Transverse colon (tissue), 4 donors: ENCODE measurements at regions not wholly inside any gene's neighbourhood (a gene's known extent, or its start where the extent isn't known, plus 50 kb on each side); places are given as distances from the start of the nearest gene placed in this dataset.

Source experiments
- DNase-seq: peaks from one replicate; pipeline ENCODE4 v3.0.0-alpha.2; 2019
- H3K27ac ChIP-seq, 4 donors: fragments of 200-600 bp; sonication (generic); 2 replicates each; pipeline ENCODE4 v1.5.1; 2016 to 2018; ENCODE audit warnings: inconsistent platforms in 4 of 4
- H3K27me3 ChIP-seq: fragments of 200-600 bp; sonication (generic); 2 replicates; pipeline ENCODE4 v1.5.1; 2017; ENCODE audit warnings: inconsistent platforms
- H3K36me3 ChIP-seq, 4 donors: fragments of 200-600 bp; sonication (generic); 2 replicates each; pipeline ENCODE4 v1.5.1; 2017 to 2019; ENCODE audit warnings: inconsistent platforms in 4 of 4
- H3K4me1 ChIP-seq, 4 donors: fragments of 200-600 bp; sonication (generic); 2 replicates each; pipeline ENCODE4 v1.5.1; 2017 to 2020; ENCODE audit warnings: inconsistent platforms in 4 of 4
- H3K4me3 ChIP-seq, 4 donors: fragments of 200-600 bp; sonication (generic); 1 replicate in 1 of 4; 2 replicates in 3 of 4; pipeline versions ENCODE4 v1.5.1 to v1.6.1; 2017 to 2019; ENCODE audit warnings: inconsistent platforms in 4 of 4
- H3K9me3 ChIP-seq, 2 donors: fragments of 200-600 bp; sonication (generic); 2 replicates each; pipeline ENCODE4 v1.5.1; 2017 to 2019; ENCODE audit warnings: inconsistent platforms in 2 of 2
- EP300 ChIP-seq: sonication (generic); formaldehyde crosslinking; IDR thresholded peaks from one replicate; pipeline ENCODE4 v1.6.1; 2017; ENCODE audit warnings: antibody characterized with exemption, low read depth
- POLR2A ChIP-seq: fragments of 450-650 bp; IDR thresholded peaks from one replicate; pipeline ENCODE4 v1.6.1; 2016; ENCODE audit warnings: antibody characterized with exemption, mild to moderate bottlenecking, moderate library complexity
- POLR2AphosphoS5 ChIP-seq, 3 donors: sonication (generic); formaldehyde crosslinking; IDR thresholded peaks; one replicate each; pipeline ENCODE4 v1.6.1; 2016; ENCODE audit warnings: antibody characterized with exemption in 3 of 3
- WGBS, 2 donors: methylation state at CpG; one replicate each; pipeline ENCODE4 v1.1.5; 2018; ENCODE audit warnings: low coverage in 1 of 2; 5-methylcytosine and 5-hydroxymethylcytosine counted together
- in situ Hi-C, 4 donors: fragments of 200-750 bp; cut with MboI; loops; one replicate each; pipeline versions ENCODE4 v1.15.0 to v1.15.1; 2017; ENCODE audit warnings: low sequenced_read_pairs in 3 of 4, low pct_ligation_motif_present in 1 of 4, low pct_unique_long_range_greater_than_20kb in 1 of 4
- intact Hi-C: fragments of 100-400 bp; cut with DNase I; formaldehyde crosslinking; loops from one replicate; pipeline ENCODE4 v1.15.1; 2023; ENCODE audit warnings: low total_unique reads
- TF ChIP-seq, protein P1 (sequence below), 5 experiments: fragments of 200-600 bp in 3 of 5; fragments of 450-650 bp in 2 of 5; sonication (generic) in 3 of 5; IDR thresholded peaks; 1 replicate in 2 of 5; 2 replicates in 3 of 5; pipeline ENCODE4 v1.5.1; 2016 to 2017; ENCODE audit warnings: antibody characterized with exemption in 5 of 5, inconsistent platforms in 3 of 5, mild to moderate bottlenecking in 2 of 5, moderate library complexity in 1 of 5

- Histone ChIP-seq H3K4me1 (peaks cover 0 to 53% (median 12%) of the 10 kb centered on the region in 4 donors), H3K9me3 (no peaks in the 10 kb centered on the region), H3K36me3 (no peaks in the 10 kb centered on the region), H3K4me3 (no peak overlapping the region), H3K27ac (no peak overlapping the region), H3K27me3 (no peaks in the 10 kb centered on the region)
- in situ Hi-C loops (no loop called here), intact Hi-C loops (no loop called here)
- TF ChIP-seq, protein P1, sequence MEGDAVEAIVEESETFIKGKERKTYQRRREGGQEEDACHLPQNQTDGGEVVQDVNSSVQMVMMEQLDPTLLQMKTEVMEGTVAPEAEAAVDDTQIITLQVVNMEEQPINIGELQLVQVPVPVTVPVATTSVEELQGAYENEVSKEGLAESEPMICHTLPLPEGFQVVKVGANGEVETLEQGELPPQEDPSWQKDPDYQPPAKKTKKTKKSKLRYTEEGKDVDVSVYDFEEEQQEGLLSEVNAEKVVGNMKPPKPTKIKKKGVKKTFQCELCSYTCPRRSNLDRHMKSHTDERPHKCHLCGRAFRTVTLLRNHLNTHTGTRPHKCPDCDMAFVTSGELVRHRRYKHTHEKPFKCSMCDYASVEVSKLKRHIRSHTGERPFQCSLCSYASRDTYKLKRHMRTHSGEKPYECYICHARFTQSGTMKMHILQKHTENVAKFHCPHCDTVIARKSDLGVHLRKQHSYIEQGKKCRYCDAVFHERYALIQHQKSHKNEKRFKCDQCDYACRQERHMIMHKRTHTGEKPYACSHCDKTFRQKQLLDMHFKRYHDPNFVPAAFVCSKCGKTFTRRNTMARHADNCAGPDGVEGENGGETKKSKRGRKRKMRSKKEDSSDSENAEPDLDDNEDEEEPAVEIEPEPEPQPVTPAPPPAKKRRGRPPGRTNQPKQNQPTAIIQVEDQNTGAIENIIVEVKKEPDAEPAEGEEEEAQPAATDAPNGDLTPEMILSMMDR (IDR thresholded peaks at IDR 0.05), result no peak
- TF ChIP-seq POLR2AphosphoS5 (IDR thresholded peaks at IDR 0.05) (no peak), POLR2A (no peak), EP300 (no peak)
- DNase-seq, result no peak
- 93% methylated on average over 2 of the region's 2 CpGs for WGBS, 2 donors
Measured at GRCh38 chr7:18226598-18226997, 199.0 kb upstream of the PRPS1L1 start.

GRCh38 chr7:18228686-18229085, 201.0 kb upstream of the PRPS1L1 start:
- WGBS, 2 donors, result 52 to 58% methylated on average over 2 of the region's 2 CpGs
- in situ Hi-C loops, result no loop called here

DNA sequence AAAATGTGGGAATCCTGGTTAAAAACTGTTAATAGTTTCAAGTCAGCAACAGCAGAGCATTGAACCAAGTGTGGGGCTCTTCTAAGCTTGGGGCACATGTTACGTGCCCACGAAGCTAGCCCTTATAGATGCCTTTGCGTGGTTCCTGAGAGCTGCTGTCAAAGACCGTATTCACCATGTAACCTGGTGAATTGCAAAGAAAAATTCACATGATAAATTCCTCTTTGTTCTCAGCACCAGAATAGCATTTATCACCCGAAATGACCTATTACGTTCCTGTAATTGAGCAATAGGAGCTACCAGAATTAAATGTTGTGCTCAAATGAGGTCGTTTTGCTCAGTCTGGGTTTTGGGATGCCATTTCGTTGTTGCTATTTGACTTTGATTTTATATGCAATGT, 202.6 kb upstream of the PRPS1L1 start:
- intact Hi-C loops, result no loop called here
- DNase-seq, result no peak
- no peaks in the 10 kb centered on the region for H3K9me3 ChIP-seq
- H3K4me1 ChIP-seq, result peaks cover 0 to 23% (median 5%) of the 10 kb centered on the region in 4 donors
- no peaks in the 10 kb centered on the region for H3K27me3 ChIP-seq
- no peak overlapping the region for H3K4me3 ChIP-seq
- H3K27ac ChIP-seq, result no peak overlapping the region
- TF ChIP-seq POLR2A (no peak), POLR2AphosphoS5 (IDR thresholded peaks at IDR 0.05) (no peak), EP300 (no peak)
- TF ChIP-seq, protein P1 (IDR thresholded peaks at IDR 0.05), result no peak
- in situ Hi-C loops, result no loop called here
- no peaks in the 10 kb centered on the region for H3K36me3 ChIP-seq
- 77 to 89% methylated on average over 4 to 8 of the region's 8 CpGs for WGBS, 2 donors

More at GRCh38 chr7:18228686-18229085, 201.0 kb upstream of the PRPS1L1 start:
- peak overlapping the region; percentile 40 to 67 (median 50) for H3K27ac ChIP-seq
- H3K9me3 ChIP-seq, result no peaks in the 10 kb centered on the region
- TF ChIP-seq EP300 (no peak), POLR2AphosphoS5 (IDR thresholded peaks at IDR 0.05) (peak in 1 of 3 donors; percentile 37), POLR2A (no peak)
- TF ChIP-seq, protein P1 (IDR thresholded peaks at IDR 0.05), result no peak
- H3K36me3 ChIP-seq, result no peaks in the 10 kb centered on the region
- intact Hi-C loops, result no loop called here
- no peak overlapping the region for H3K4me3 ChIP-seq
- H3K27me3 ChIP-seq, result no peaks in the 10 kb centered on the region
- peak; percentile 33 for DNase-seq
- peaks cover 0 to 33% (median 7%) of the 10 kb centered on the region in 4 donors for H3K4me1 ChIP-seq

DNA sequence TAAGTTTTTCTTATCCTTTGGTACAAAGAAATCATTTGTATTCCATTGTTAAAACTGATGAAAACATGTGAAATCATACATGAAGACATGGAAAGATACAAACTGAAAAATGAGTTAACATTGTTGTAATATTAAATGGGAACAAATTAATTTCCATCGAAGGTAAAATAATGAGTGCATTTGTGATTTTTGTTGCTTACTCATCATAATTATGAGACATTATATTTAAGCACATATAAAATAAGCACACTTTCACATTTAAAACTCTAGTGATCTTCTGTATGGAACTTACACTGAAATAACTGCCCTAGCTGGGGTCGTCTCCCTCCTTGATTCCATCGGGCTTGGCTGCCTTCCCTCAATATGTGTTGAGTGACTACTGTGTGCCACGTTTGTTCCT, 204.2 kb upstream of the PRPS1L1 start:
- Histone ChIP-seq H3K36me3 (no peaks in the 10 kb centered on the region), H3K27ac (no peak overlapping the region), H3K4me1 (peaks cover 0 to 23% (median 5%) of the 10 kb centered on the region in 4 donors), H3K9me3 (no peaks in the 10 kb centered on the region), H3K27me3 (no peaks in the 10 kb centered on the region), H3K4me3 (no peak overlapping the region)
- 71 to 77% methylated on average over 3 to 4 of the region's 4 CpGs for WGBS, 2 donors
- intact Hi-C loops (no loop called here), in situ Hi-C loops (no loop called here)
- TF ChIP-seq, protein P1 (IDR thresholded peaks at IDR 0.05), result no peak
- TF ChIP-seq POLR2A, result no peak
- no peak for TF ChIP-seq POLR2AphosphoS5 (IDR thresholded peaks at IDR 0.05)
- TF ChIP-seq EP300, result no peak
- no peak for DNase-seq
